HG03457 (cell line): ENCODE measurements at regions not wholly inside any gene's neighbourhood (a gene's known extent, or its start where the extent isn't known, plus 50 kb on each side); places are given as distances from the start of the nearest gene placed in this dataset.

Source experiments
- ATAC-seq: cut with Tn5 transposase; IDR thresholded peaks from one replicate; pipeline ENCODE4 v1.9.1; 2021; ENCODE audit warnings: moderate number of reproducible peaks; ENCODE audit not compliant: unreplicated experiment

- ATAC-seq = no peak
Measured at GRCh38 chr1:55579332-55580001, 364.3 kb upstream of the USP24 start.

- no peak for ATAC-seq
Measured at GRCh38 chr1:55578646-55579045, 363.5 kb upstream of the USP24 start.

GRCh38 chr1:55575571-55576279, 360.6 kb upstream of the USP24 start:
- ATAC-seq = no peak

GRCh38 chr1:55574691-55575225, 359.6 kb upstream of the USP24 start:
- no peak for ATAC-seq

GRCh38 chr1:55572878-55573734, 357.9 kb upstream of the USP24 start:
- ATAC-seq = no peak

- no peak for ATAC-seq
Measured at GRCh38 chr1:55571767-55572166, 356.6 kb upstream of the USP24 start.

- ATAC-seq = no peak
Measured at GRCh38 chr1:55569417-55569816, 354.3 kb upstream of the USP24 start.

- ATAC-seq = no peak
Measured at GRCh38 chr1:55568732-55569131, 353.6 kb upstream of the USP24 start.

GRCh38 chr1:55560266-55560665, 345.1 kb upstream of the USP24 start:
- no peak for ATAC-seq

- no peak for ATAC-seq
Measured at GRCh38 chr1:55559842-55560241, 344.7 kb upstream of the USP24 start.

GRCh38 chr1:55559161-55559611, 344.0 kb upstream of the USP24 start:
- no peak for ATAC-seq

GRCh38 chr1:55558515-55558914, 343.4 kb upstream of the USP24 start:
- ATAC-seq = no peak

- no peak for ATAC-seq
Measured at GRCh38 chr1:55555956-55556725, 341.0 kb upstream of the USP24 start.

GRCh38 chr1:55554611-55555010, 339.4 kb upstream of the USP24 start:
- no peak for ATAC-seq

GRCh38 chr1:55552636-55553035, 337.5 kb upstream of the USP24 start:
- ATAC-seq = no peak

GRCh38 chr1:55547405-55547804, 332.2 kb upstream of the USP24 start:
- ATAC-seq = no peak

GRCh38 chr1:55546553-55546952, 331.4 kb upstream of the USP24 start:
- ATAC-seq = no peak

GRCh38 chr1:55544826-55545225, 329.7 kb upstream of the USP24 start:
- no peak for ATAC-seq

- ATAC-seq = no peak
Measured at GRCh38 chr1:55542901-55543504, 327.8 kb upstream of the USP24 start.

GRCh38 chr1:55541296-55541695, 326.1 kb upstream of the USP24 start:
- ATAC-seq = no peak
